NCI-H2196 treated with DMSO at 0.1 percent for 48 hours (cell line): ENCODE measurements at regions not wholly inside any gene's neighbourhood (a gene's known extent, or its start where the extent isn't known, plus 50 kb on each side); places are given as distances from the start of the nearest gene placed in this dataset.
"Not testable (repeated sequence)": the region's sequence is repeated elsewhere in the genome, so short reads cannot be mapped to it uniquely, and the experiment has no call there.

Experiments used
- DNase-seq: peaks from one replicate; lab custom pipeline; 2025; ENCODE audit not compliant: unreplicated experiment; lab: John Stamatoyannopoulos, UW

GRCh38 chr3:157859541-157859940, 246.7 kb downstream of the SHOX2 start:
- DNase-seq: no peak

GRCh38 chr3:157858821-157859220, 247.4 kb downstream of the SHOX2 start:
- DNase-seq: no peak

GRCh38 chr3:157857440-157857839, 248.8 kb downstream of the SHOX2 start:
- DNase-seq: no peak

- peak; percentile 95 for DNase-seq
These were observed 249.9 kb downstream of the SHOX2 start for GRCh38 chr3:157856078-157856939.

GRCh38 chr3:157845839-157846238, 260.4 kb downstream of the SHOX2 start:
- DNase-seq: not testable (repeated sequence)

- no peak for DNase-seq
These were observed 261.2 kb downstream of the SHOX2 start for GRCh38 chr3:157844800-157845565.

- DNase-seq: no peak
These were observed 262.0 kb downstream of the SHOX2 start for GRCh38 chr3:157844216-157844615.

- DNase-seq: no peak
These were observed 265.2 kb downstream of the SHOX2 start for GRCh38 chr3:157841029-157841428.

- no peak for DNase-seq
These were observed 265.7 kb downstream of the SHOX2 start for GRCh38 chr3:157840564-157840963.

- no peak for DNase-seq
These were observed 267.8 kb downstream of the SHOX2 start for GRCh38 chr3:157838457-157838856.

- DNase-seq: no peak
These were observed 268.9 kb downstream of the SHOX2 start for GRCh38 chr3:157837336-157837735.

- no peak for DNase-seq
These were observed 270.2 kb downstream of the SHOX2 start for GRCh38 chr3:157836022-157836421.

- no peak for DNase-seq
These were observed 273.6 kb downstream of the SHOX2 start for GRCh38 chr3:157832588-157832987.

- no peak for DNase-seq
These were observed 275.5 kb downstream of the SHOX2 start for GRCh38 chr3:157830556-157831236.

GRCh38 chr3:157829786-157830185, 276.4 kb downstream of the SHOX2 start:
- no peak for DNase-seq

GRCh38 chr3:157824281-157824680, 281.9 kb downstream of the SHOX2 start:
- no peak for DNase-seq

GRCh38 chr3:157823050-157823449, 283.2 kb downstream of the SHOX2 start:
- DNase-seq: no peak

GRCh38 chr3:157820157-157820517, 286.1 kb downstream of the SHOX2 start:
- no peak for DNase-seq

GRCh38 chr3:157819270-157820156, 286.7 kb downstream of the SHOX2 start:
- DNase-seq: no peak

- DNase-seq: no peak
These were observed 289.3 kb downstream of the SHOX2 start for GRCh38 chr3:157816896-157817295.

- no peak for DNase-seq
These were observed 289.9 kb downstream of the SHOX2 start for GRCh38 chr3:157816296-157816695.
